Stimulated activated CD8-positive, alpha-beta memory T cell treated with anti-CD3 and anti-CD28 coated beads, Interleukin-4, amount 100 ng/mL, for 48 hours (primary cell): ENCODE measurements at regions not wholly inside any gene's neighbourhood (a gene's known extent, or its start where the extent isn't known, plus 50 kb on each side); places are given as distances from the start of the nearest gene placed in this dataset.
"Not testable (repeated sequence)": the region's sequence is repeated elsewhere in the genome, so short reads cannot be mapped to it uniquely, and the experiment has no call there.

Source experiments
- DNase-seq: peaks from one replicate; pipeline ENCODE4 v3.0.0-alpha.2; 2020

DNA sequence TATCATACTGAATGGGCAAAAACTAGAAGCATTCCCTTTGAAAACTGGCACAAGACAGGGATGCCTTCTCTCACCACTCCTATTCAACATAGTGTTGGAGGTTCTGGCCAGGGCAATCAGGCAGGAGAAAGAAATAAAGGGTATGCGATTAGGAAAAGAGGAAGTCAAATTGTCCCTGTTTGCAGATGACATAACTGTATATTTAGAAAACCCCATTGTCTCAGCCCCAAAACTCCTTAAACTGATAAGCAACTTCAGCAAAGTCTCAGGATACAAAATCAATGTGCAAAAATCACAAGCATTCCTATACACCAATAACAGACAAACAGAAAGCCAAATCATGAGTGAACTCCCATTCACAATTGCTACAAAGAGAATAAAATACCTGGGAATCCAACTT is 52.5 kb upstream of the CCDC71L start:
- not testable (repeated sequence) for DNase-seq

DNA sequence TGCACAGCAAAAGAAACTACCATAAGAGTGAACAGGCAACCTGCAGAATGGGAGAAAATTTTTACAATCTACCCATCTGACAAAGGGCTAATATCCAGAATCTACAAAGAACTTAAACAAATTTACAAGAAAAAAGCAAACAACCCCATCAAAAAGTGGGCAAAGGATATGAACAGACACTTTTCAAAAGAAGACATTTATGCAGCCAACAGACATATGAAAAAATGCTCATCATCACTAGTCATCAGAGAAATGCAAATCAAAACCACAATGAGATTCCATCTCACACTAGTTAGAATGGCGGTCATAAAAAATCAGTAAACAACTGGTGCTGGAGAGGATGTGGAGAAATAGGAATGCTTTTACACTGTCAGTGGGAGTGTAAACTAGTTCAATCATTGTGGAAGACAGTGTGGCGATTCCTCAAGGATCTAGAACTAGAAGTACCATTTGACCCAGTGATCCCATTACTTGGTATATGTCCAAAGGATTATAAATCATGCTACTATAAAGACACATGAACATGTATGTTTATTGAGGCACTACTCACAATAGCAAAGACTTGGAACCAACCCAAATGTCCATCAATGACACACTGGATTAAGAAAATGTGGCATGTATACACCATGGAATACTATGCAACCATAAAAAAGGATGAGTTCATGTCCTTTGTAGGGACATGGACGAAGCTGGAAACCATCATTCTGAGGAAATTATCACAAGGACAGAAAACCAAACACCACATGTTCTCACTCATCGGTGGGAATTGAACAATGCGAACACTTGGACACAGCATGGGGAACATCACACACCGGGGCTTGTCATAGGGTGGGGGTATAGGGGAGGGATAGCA is 53.9 kb upstream of the CCDC71L start:
- DNase-seq: not testable (repeated sequence)

- no peak for DNase-seq
These were observed 54.8 kb upstream of the CCDC71L start for GRCh38 chr7:106715730-106716129.

DNA sequence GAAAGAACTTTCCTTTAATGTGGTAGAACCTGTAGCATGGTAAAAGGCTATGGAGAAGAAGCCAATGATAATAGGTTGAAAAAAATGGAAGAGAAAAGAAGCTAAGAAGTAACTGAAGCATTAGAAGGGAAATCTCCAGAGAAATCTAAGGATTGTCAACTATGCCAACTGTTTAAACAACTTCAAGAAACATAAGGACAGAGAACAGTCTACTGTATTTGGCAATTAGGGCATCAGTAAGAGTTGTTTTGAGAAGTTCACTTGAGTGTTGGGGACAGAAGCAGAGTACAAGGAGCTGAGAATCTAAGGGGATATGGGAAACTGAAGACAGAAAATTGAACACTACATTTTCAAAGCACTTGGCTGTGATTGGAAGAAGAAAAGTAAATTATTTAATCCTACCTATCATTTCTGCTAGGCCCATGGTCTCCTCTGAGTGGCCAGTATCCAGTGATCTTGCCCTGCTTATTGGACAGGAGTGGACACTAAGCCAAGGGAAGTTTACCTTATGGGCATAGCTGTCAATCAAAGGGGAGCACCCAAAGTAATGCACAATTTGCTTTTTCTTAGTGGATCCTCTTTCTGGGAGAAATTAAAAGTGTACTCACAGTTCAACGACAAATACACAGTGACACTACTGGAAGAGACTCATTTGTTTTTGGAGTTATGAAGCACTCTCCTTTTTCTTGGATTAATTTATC is 56.4 kb upstream of the CCDC71L start:
- no peak for DNase-seq

DNA sequence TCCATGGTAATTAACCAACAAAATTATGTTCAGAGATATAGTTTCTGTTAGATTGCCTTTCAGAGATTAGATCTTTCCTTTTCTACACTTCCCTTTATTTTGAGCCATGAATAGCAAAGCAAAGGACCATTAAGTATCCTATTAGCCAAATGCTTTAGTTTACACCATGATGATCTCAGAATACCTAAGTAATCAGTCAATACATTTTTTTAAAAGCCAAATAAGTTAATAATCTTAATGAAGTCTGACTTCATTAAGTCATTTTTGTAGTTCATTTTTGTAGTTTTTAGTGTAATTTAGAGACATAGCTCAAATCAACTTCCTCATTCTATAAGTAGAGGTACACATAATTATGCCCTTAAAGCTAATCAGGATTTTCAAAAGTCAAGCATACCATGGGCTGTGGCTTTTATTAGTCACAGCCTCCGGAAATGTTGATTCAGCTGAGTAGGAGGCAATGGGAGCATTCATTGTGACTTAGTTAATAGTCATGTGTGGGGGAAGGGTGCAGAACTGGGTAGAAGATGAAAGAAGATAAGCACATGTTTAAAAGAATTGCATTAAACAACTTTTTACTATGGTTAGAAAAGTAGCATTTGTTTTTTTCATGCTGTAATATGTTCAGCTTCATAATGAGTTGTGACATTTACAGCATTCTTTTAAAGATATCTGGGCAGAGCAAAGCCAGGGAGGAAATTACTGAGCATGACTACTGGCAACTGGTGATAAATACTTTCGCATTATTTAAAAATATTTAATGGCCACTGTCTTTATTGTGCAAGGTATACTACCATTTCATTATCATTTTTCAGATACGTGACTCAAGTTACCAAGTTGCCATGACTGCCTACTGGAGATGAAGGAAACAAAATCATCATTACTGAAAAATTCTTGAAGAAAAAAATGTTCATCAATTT is 57.3 kb upstream of the CCDC71L start:
- DNase-seq: peak; percentile 87

DNA sequence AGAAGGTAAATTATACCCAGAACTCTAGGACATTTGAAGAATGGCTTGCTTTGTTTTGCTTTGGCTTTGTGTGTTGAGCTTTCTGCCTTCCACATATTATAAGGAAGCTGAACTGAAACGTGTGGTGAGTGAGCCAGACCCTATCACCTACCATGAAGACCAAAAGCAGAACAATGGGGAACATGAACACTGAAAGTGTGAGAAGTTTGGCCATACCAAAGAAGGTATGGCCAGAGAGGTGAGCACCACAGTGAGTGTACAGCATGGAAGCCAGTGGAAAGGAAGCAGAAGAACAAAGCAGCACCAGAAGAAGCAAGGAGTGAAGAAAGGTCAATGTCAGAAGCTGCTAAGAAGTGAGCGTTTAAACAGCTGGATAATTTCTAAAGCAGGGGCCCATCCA is 59.7 kb upstream of the CCDC71L start:
- no peak for DNase-seq

DNA sequence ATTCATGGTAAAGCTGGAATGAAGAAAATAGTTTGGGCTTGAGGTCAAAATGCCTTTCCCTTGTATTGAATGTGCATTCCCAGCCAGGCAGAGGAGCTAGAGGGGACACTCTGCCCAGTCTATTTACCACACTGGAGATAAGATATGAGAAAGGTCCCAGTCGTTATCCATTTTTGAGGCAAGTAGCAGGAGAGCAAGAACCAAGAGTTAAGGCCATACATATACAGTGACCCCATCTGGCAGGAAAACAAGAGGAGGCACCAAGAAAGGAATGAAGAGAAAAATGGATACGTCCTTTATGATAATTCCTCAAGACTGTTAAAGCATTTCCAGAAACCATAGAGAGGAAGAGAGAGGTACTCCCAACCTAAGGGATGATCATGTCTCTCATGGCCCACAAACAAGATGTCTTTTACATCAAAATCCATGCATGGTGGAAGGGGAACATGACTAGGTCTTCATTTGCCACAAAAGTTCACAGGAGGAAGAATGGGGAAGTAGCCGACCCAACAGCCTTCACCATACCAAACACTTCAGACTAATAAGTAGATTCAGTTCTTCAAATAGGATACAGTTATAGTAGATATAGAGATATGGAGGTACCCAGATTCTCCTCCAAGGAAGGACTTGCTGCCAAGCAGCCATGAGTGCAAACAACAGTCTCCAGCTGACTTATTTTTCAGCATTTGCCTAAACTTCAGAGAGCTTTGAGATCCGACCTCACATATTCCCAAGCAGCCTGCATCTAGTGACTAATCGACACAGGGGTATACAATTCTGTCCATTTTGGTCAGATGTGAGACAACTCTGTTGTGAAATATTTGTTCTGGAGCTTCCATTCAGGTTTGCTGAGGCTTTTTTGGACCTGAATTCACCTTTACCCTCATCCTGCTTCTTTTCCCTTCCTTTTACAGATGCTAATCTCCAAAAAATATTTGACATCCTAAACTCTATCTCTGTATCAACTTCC is 61.1 kb upstream of the CCDC71L start:
- DNase-seq: no peak

GRCh38 chr7:106723398-106723797 is 62.4 kb upstream of the CCDC71L start:
- no peak for DNase-seq

DNA sequence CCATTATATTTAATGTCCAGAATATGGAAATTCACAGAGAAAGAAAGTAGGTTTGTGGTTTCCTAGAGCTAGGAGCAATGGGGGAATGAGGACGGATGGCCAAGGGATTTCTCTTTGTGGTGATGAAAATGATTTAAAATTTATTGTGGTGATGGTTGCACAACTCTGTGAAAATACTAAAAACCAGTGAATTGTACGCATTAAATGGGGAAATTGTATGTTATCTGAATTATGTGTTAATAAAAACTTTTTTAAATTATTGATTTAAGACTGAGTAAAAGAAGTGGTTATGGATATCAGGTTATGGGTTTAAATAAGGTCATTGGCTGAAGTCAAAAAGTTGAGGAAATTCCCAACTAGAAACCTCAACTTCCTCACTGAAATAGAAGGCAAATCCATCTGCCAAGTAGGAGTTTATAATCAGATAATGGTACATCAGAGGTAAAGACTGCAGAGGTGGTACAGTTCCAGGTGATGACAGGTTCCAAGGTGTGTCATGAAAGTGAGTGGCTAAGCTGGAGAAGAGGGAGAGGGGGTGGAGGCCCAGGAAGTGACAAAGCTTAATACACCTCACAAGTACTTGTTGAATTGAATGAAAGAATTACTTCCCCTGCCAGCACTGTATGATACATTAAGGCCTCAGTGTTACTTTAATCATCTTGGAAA is 68.9 kb upstream of the CCDC71L start:
- DNase-seq: no peak

- no peak for DNase-seq
These were observed 70.2 kb upstream of the CCDC71L start for GRCh38 chr7:106731187-106731586.

GRCh38 chr7:106731646-106732444 is 70.9 kb upstream of the CCDC71L start:
- peak; percentile 40 for DNase-seq

- no peak for DNase-seq
These were observed 74.7 kb upstream of the CCDC71L start for GRCh38 chr7:106735637-106736036.

GRCh38 chr7:106736123-106736507 is 75.2 kb upstream of the CCDC71L start:
- DNase-seq: no peak

DNA sequence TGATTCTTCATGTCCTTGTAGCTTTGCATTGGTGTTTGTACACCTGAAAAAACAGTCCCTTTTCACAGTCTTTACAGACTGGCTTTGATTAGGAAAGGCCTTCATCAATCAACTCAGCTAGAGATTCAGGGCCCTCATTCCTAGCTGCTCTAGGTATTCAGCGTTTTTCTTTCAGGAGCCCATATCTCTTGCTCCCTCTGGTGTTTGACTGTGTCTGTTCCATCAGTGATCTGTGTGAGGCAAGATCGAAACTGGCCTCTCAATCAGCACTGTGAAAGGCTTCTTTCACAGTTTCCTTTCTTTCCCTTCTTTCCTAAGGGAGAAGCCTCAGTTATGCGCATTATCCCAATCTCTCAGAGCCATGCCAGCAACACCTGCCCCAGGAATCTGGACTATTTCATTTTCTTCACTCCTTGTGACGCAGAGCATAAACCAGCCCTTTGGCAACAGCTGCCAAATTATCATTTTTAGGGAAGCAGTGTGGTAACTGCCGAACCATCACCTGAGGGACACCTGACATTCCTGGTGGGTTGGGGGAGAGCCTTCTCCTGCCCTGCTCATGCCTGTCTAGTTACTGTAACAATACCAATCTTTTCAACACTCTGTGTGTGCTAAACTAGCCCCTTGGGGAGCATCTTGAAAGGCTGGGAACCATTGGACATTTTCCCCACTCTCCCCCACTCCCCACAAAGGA is 75.7 kb upstream of the CCDC71L start:
- no peak for DNase-seq

DNA sequence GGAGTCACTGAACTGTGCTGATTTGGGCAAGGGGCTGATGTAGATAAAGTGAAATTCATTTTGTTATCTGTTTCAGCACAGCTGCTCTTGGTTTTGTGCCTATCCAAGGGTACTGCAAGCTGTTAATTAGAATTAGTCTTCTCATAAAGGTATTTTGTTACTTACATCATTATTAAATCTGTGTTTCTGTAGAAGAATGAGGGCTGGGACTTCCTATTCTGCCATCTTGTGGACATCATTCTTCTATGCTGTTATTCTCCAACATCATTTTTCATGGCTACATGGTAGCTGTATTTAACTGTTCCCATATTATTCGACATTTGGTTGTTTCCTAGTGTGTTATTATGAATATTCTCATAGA is 76.2 kb upstream of the CCDC71L start:
- no peak for DNase-seq

DNA sequence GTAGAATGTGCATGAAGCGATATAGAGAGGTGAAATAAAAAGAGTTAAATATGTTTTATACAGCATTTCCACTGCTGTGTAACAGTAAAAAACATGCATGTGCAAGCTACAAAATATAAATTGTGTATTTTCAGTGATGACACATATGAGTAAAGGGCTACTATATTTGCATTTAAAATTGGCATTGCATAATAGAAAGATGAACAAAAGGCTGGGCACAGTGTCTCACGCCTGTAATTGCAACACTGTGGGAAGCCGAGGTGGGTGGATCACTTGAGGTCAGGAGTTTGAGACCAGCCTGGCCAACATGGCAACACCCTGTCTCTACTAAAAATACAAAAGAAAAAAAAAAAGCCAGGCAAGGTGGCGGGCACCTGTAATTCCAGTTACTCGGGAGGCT is 79.8 kb upstream of the CCDC71L start:
- no peak for DNase-seq

DNA sequence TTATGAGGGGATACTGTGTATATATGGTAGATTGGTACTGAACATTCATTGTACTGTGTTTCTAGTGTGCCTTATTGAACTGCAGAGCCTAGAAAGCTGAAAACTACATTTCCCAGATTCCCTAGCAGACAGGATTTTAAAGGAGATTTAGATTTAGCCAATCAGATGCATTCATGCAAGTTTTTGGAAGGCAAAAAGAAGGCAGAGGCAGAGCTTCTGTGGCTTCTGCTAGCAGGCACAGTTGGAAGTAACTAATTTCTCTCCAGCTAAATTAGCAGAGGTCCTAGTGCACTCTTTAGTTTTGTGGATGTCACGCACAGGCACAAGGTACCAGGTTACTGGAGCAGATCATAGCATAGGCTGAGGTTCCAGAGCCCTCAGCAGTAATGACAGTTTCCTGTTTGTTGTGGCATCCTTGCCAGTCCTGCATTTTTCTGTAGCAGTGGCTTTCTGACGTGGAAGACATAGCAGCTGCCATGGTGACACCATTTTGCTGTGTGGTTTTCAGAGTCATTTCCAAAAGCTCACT is 83.7 kb upstream of the CCDC71L start:
- DNase-seq: no peak

- not testable (repeated sequence) for DNase-seq
These were observed 86.3 kb upstream of the CCDC71L start for GRCh38 chr7:106747301-106747700.

DNA sequence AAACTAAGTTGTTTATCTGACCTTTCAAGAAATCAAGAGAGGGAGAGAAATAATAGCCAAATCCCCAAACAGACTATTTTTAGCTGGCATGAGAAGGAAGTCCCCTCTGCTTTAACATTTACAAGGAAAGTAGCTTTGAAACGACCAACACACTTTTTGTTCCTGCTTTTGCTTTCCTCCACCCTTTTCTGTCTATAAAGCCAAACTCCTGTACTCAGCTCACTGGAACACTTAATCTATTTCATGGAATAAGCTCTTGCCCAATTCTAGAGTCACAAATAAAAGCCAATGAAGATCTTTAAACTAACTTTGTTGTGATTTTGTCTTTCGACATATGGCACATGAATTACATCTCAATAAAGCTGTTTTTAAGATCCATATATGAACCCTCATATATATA is 86.8 kb upstream of the CCDC71L start:
- no peak for DNase-seq

DNA sequence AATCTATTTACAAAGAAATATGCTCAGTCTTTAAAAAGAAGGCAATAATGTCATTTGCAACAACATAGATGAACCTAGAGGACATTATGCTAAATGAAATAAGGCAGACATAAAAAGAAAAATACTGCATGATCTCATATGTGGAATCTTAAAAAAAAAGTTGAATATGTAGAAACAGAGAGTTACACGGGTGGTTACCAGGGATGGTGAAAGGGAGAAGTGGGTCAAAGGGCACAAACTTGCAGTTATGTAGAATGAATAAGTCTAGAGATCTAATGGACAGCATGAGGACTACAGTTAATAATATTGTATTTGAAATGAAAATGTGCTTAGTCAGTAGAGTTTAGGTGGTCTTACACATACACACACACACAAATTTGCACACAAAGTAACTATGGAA is 88.2 kb upstream of the CCDC71L start:
- DNase-seq: no peak
